ENCODE measurements at regions not wholly inside any gene's neighbourhood (a gene's known extent, or its start where the extent isn't known, plus 50 kb on each side); places are given as distances from the start of the nearest gene placed in this dataset.
"Not testable (repeated sequence)": the region's sequence is repeated elsewhere in the genome, so short reads cannot be mapped to it uniquely, and the experiment has no call there.

GRCh38 chr1:181181792-181182585, 93.5 kb downstream of the IER5 start:
- peaks cover 0 to 14% (median 2%) of the 10 kb centered on the region in 4 donors for H3K4me1 ChIP-seq
- TF ChIP-seq POLR2A (IDR thresholded peaks at IDR 0.05), result no peak
- no peak overlapping the region for H3K27ac ChIP-seq
- no peak overlapping the region for H3K4me3 ChIP-seq
- H3K9me3 ChIP-seq, result no peaks in the 10 kb centered on the region
- no peaks in the 10 kb centered on the region for H3K27me3 ChIP-seq
- DNase-seq (ENCODE audit: low spot score in 2 of 2), result no peak
- no peaks in the 10 kb centered on the region for H3K36me3 ChIP-seq
- 44 to 59% methylated on average over 11 of the region's 11 CpGs for WGBS, 2 donors

DNA sequence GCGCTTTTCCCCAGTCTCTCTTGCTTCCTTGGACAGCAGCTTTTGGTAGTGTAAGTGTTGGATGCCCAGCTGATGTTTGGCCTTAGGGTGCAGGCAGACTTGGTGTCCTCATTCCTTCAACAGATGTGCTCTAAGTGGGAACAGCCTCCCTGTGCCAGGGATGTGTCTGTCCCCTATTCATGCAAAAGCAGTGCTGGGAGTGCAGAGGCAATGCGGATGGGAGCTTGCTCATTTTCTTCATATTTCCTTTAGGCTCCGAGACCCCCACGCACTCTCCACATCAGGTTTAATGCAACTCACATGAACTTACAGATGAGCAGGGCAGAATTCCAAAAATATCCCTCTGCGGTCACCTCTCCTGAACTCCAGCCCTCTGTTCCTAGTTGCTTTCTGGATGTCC, 96.1 kb downstream of the IER5 start:
- H3K27me3 ChIP-seq, result peaks cover 0 to 10% of the 10 kb centered on the region in 2 donors
- TF ChIP-seq EP300 (IDR thresholded peaks at IDR 0.05), result no peak
- TF ChIP-seq POLR2A (IDR thresholded peaks at IDR 0.05), result no peak
- TF ChIP-seq, protein P1, sequence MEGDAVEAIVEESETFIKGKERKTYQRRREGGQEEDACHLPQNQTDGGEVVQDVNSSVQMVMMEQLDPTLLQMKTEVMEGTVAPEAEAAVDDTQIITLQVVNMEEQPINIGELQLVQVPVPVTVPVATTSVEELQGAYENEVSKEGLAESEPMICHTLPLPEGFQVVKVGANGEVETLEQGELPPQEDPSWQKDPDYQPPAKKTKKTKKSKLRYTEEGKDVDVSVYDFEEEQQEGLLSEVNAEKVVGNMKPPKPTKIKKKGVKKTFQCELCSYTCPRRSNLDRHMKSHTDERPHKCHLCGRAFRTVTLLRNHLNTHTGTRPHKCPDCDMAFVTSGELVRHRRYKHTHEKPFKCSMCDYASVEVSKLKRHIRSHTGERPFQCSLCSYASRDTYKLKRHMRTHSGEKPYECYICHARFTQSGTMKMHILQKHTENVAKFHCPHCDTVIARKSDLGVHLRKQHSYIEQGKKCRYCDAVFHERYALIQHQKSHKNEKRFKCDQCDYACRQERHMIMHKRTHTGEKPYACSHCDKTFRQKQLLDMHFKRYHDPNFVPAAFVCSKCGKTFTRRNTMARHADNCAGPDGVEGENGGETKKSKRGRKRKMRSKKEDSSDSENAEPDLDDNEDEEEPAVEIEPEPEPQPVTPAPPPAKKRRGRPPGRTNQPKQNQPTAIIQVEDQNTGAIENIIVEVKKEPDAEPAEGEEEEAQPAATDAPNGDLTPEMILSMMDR (IDR thresholded peaks at IDR 0.05), result no peak
- H3K27ac ChIP-seq, result no peak overlapping the region
- H3K9me3 ChIP-seq, result no peaks in the 10 kb centered on the region
- no peak overlapping the region for H3K4me3 ChIP-seq
- no peak for DNase-seq (ENCODE audit: low spot score in 2 of 2)
- H3K36me3 ChIP-seq, result no peaks in the 10 kb centered on the region
- H3K4me1 ChIP-seq, result peaks cover 0 to 10% (median 1%) of the 10 kb centered on the region in 4 donors
- 83 to 90% methylated on average over 5 of the region's 5 CpGs for WGBS, 2 donors

GRCh38 chr1:181185461-181185860, 97.0 kb downstream of the IER5 start:
- Histone ChIP-seq H3K9me3 (no peaks in the 10 kb centered on the region), H3K4me1 (peaks cover 0 to 12% (median 3%) of the 10 kb centered on the region in 4 donors), H3K4me3 (no peak overlapping the region), H3K36me3 (no peaks in the 10 kb centered on the region), H3K27ac (no peak overlapping the region), H3K27me3 (peaks cover 0 to 15% of the 10 kb centered on the region in 2 donors)
- TF ChIP-seq, protein P1 (IDR thresholded peaks at IDR 0.05), result no peak
- TF ChIP-seq POLR2A (IDR thresholded peaks at IDR 0.05) (no peak), EP300 (IDR thresholded peaks at IDR 0.05) (no peak)
- 51 to 58% methylated on average over 3 of the region's 3 CpGs for WGBS, 2 donors
- DNase-seq (ENCODE audit: low spot score in 2 of 2), result no peak

GRCh38 chr1:181186133-181186532, 97.6 kb downstream of the IER5 start:
- 80 to 91% methylated on average over 4 of the region's 4 CpGs for WGBS, 2 donors
- not testable (repeated sequence) for DNase-seq (ENCODE audit: low spot score in 2 of 2); H3K9me3 ChIP-seq

GRCh38 chr1:181187337-181188126, 99.0 kb downstream of the IER5 start:
- 61 to 69% methylated on average over 7 of the region's 7 CpGs for WGBS, 2 donors
- Histone ChIP-seq H3K4me3 (no peak overlapping the region), H3K4me1 (peaks cover 0 to 8% (median 3%) of the 10 kb centered on the region in 4 donors), H3K36me3 (no peaks in the 10 kb centered on the region), H3K27me3 (peaks cover 0 to 15% of the 10 kb centered on the region in 2 donors), H3K9me3 (no peaks in the 10 kb centered on the region), H3K27ac (no peak overlapping the region)
- no peak for DNase-seq (ENCODE audit: low spot score in 2 of 2)
- TF ChIP-seq, protein P1 (IDR thresholded peaks at IDR 0.05), result no peak
- TF ChIP-seq POLR2A (IDR thresholded peaks at IDR 0.05), result no peak
- no peak for TF ChIP-seq EP300 (IDR thresholded peaks at IDR 0.05)

More at GRCh38 chr1:181186133-181186532, 97.6 kb downstream of the IER5 start:
- not testable (repeated sequence) for H3K36me3 ChIP-seq, H3K4me3 ChIP-seq, H3K4me1 ChIP-seq, H3K27ac ChIP-seq
- H3K27me3 ChIP-seq, result peaks cover 0 to 15% of the 10 kb centered on the region in 2 donors

DNA sequence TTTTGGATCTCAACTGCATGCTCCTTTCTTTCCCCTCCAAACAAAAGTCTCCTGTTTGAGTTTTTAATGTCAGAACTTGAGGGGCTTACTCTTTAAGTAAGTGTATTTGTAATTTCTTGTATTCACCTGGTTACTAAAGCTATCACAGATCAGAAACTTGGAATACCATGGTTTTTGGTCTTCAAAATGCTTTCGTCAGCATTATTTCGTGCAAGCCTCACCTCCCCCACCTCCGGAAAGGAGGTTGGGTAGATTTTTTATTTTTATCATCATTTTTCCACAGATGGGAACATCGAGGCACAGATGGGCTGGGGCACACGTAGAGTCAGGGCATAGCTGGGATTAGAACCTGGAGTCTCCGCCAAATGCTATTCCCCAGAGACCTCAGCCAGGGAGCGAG, 100.7 kb downstream of the IER5 start:
- H3K4me3 ChIP-seq, result no peak overlapping the region
- DNase-seq (ENCODE audit: low spot score in 2 of 2), result no peak
- no peak overlapping the region for H3K27ac ChIP-seq
- no peaks in the 10 kb centered on the region for H3K36me3 ChIP-seq
- no peak for TF ChIP-seq EP300 (IDR thresholded peaks at IDR 0.05)
- no peak for TF ChIP-seq POLR2A (IDR thresholded peaks at IDR 0.05)
- TF ChIP-seq, protein P1 (IDR thresholded peaks at IDR 0.05), result no peak
- peaks cover 0 to 15% of the 10 kb centered on the region in 2 donors for H3K27me3 ChIP-seq
- 74% methylated on average over 7 of the region's 7 CpGs for WGBS, 2 donors
- peaks cover 0 to 8% (median 3%) of the 10 kb centered on the region in 4 donors for H3K4me1 ChIP-seq
- no peaks in the 10 kb centered on the region for H3K9me3 ChIP-seq

Data from tibial nerve (tissue), 4 donors.